ENCODE measurements at regions not wholly inside any gene's neighbourhood (a gene's known extent, or its start where the extent isn't known, plus 50 kb on each side); places are given as distances from the start of the nearest gene placed in this dataset.

GRCh38 chr7:54860003-54860775 is 101.2 kb upstream of the SEC61G start:
- no peak for TF ChIP-seq CTCF (IDR thresholded peaks at IDR 0.05; ENCODE audit: borderline replicate concordance, insufficient read depth, low read depth, low read length)
- no peak overlapping the region for H3K4me3 ChIP-seq (ENCODE audit: low read depth, low read length)

GRCh38 chr7:54860843-54861242 is 101.8 kb upstream of the SEC61G start:
- no peak for TF ChIP-seq CTCF (IDR thresholded peaks at IDR 0.05; ENCODE audit: borderline replicate concordance, insufficient read depth, low read depth, low read length)
- H3K4me3 ChIP-seq (ENCODE audit: low read depth, low read length): no peak overlapping the region

- no peak for TF ChIP-seq CTCF (IDR thresholded peaks at IDR 0.05; ENCODE audit: borderline replicate concordance, insufficient read depth, low read depth, low read length)
- no peak overlapping the region for H3K4me3 ChIP-seq (ENCODE audit: low read depth, low read length)
Observed at GRCh38 chr7:54864663-54865062, 105.7 kb upstream of the SEC61G start.

- H3K4me3 ChIP-seq (ENCODE audit: low read depth, low read length): no peak overlapping the region
- no peak for TF ChIP-seq CTCF (IDR thresholded peaks at IDR 0.05; ENCODE audit: borderline replicate concordance, insufficient read depth, low read depth, low read length)
Observed at GRCh38 chr7:54869523-54869922, 110.5 kb upstream of the SEC61G start.

- H3K4me3 ChIP-seq (ENCODE audit: low read depth, low read length): no peak overlapping the region
- no peak for TF ChIP-seq CTCF (IDR thresholded peaks at IDR 0.05; ENCODE audit: borderline replicate concordance, insufficient read depth, low read depth, low read length)
Observed at GRCh38 chr7:54874804-54875203, 115.8 kb upstream of the SEC61G start.

- no peak overlapping the region for H3K4me3 ChIP-seq (ENCODE audit: low read depth, low read length)
- no peak for TF ChIP-seq CTCF (IDR thresholded peaks at IDR 0.05; ENCODE audit: borderline replicate concordance, insufficient read depth, low read depth, low read length)
Observed at GRCh38 chr7:54877683-54878082, 118.7 kb upstream of the SEC61G start.

- no peak for TF ChIP-seq CTCF (IDR thresholded peaks at IDR 0.05; ENCODE audit: borderline replicate concordance, insufficient read depth, low read depth, low read length)
- no peak overlapping the region for H3K4me3 ChIP-seq (ENCODE audit: low read depth, low read length)
Observed at GRCh38 chr7:54878339-54878738, 119.3 kb upstream of the SEC61G start.

Measured in GM12875 (cell line).